ENCODE measurements at regions not wholly inside any gene's neighbourhood (a gene's known extent, or its start where the extent isn't known, plus 50 kb on each side); places are given as distances from the start of the nearest gene placed in this dataset.

DNA sequence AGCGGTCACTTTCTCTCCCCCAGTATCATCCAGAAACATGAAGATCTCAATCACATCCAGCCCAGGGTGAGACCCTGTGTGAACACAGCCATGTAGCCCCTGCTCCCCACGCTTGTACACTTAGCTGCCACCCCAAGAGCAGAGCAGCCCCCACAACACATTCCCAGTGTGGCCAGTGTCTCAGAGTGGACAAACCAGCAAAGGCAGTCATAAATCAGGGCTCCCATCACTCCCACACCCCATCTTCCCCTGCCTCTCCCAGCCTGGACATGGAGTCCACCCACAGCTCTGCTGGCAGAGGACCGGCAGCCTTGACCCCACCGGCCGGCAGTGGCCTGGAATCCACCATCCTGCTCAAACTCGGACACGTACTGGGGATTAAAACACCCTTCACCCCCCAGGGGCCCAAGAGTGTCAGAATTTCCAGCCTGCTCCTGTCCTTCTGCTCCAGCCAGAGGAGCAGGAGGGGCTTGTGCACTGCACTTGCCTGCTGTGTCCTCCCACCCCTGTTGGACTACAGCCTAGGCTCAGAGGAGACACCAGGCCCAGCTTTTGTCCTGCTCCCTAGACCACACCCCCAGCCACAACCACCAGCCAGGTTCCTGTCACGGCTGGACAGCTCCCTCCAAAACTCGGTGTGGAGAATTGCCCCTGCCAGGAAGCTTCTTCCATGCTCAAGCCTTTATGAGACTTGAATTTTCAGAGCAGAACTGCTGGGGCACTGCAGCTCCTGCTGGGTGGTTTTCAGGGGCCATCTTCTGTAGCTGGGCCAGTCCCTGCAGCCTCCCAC is 206.1 kb downstream of the SMAD2 start:
- Mint-ChIP-seq H3K9me3 (ENCODE audit: unreplicated experiment) (peaks cover 5% of the 10 kb centered on the region), H3K27ac (ENCODE audit: unreplicated experiment) (no peak overlapping the region), H3K27me3 (ENCODE audit: low read depth, unreplicated experiment) (peaks cover 47% of the 10 kb centered on the region), H3K36me3 (ENCODE audit: low read depth, unreplicated experiment) (peaks cover 3% of the 10 kb centered on the region), H3K4me3 (ENCODE audit: unreplicated experiment) (no peak overlapping the region), H3K4me1 (ENCODE audit: low read depth, unreplicated experiment) (peaks cover 8% of the 10 kb centered on the region)
- no peak for DNase-seq (ENCODE audit: low read depth)
- Histone ChIP-seq H3K9me3 (ENCODE audit: insufficient read depth, low read depth, low read length) (no peaks in the 10 kb centered on the region), H4K20me1 (ENCODE audit: insufficient read depth, low read length) (no peaks in the 10 kb centered on the region), H3K4me2 (ENCODE audit: low read length) (no peak overlapping the region), H3K9ac (ENCODE audit: low read length) (no peak overlapping the region), H3K79me2 (ENCODE audit: insufficient read depth, low read length) (no peaks in the 10 kb centered on the region), H3K4me1 (ENCODE audit: insufficient read depth, low read length) (no peaks in the 10 kb centered on the region), H3K27ac (ENCODE audit: low read depth, low read length) (no peak overlapping the region), H3K27me3 (ENCODE audit: insufficient read depth, low read length) (peaks cover 4% of the 10 kb centered on the region), H3K36me3 (ENCODE audit: insufficient read depth, low read length) (no peaks in the 10 kb centered on the region), H2AFZ (ENCODE audit: low read depth, low read length) (no peak overlapping the region), H3K4me3 (ENCODE audit: insufficient read depth, low read depth, low read length) (no peak overlapping the region)
- TF ChIP-seq, protein P1, sequence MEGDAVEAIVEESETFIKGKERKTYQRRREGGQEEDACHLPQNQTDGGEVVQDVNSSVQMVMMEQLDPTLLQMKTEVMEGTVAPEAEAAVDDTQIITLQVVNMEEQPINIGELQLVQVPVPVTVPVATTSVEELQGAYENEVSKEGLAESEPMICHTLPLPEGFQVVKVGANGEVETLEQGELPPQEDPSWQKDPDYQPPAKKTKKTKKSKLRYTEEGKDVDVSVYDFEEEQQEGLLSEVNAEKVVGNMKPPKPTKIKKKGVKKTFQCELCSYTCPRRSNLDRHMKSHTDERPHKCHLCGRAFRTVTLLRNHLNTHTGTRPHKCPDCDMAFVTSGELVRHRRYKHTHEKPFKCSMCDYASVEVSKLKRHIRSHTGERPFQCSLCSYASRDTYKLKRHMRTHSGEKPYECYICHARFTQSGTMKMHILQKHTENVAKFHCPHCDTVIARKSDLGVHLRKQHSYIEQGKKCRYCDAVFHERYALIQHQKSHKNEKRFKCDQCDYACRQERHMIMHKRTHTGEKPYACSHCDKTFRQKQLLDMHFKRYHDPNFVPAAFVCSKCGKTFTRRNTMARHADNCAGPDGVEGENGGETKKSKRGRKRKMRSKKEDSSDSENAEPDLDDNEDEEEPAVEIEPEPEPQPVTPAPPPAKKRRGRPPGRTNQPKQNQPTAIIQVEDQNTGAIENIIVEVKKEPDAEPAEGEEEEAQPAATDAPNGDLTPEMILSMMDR (IDR thresholded peaks at IDR 0.05; ENCODE audit: insufficient read depth, low read depth, low read length) = no peak
- no peak for TF ChIP-seq EZH2 (IDR thresholded peaks at IDR 0.05; ENCODE audit: insufficient read depth, low read length)
- FAIRE-seq = no peak

GRCh38 chr18:47721876-47722275 is 208.6 kb downstream of the SMAD2 start:
- H3K36me3 ChIP-seq (ENCODE audit: insufficient read depth, low read length) = no peaks in the 10 kb centered on the region
- H4K20me1 ChIP-seq (ENCODE audit: insufficient read depth, low read length) = no peaks in the 10 kb centered on the region
- no peaks in the 10 kb centered on the region for H3K9me3 ChIP-seq (ENCODE audit: insufficient read depth, low read depth, low read length)
- H3K9ac ChIP-seq (ENCODE audit: low read length) = no peak overlapping the region
- H3K27me3 ChIP-seq (ENCODE audit: insufficient read depth, low read length) = peaks cover 2% of the 10 kb centered on the region
- Mint-ChIP-seq H3K4me1 (ENCODE audit: low read depth, unreplicated experiment) (no peaks in the 10 kb centered on the region), H3K27ac (ENCODE audit: unreplicated experiment) (no peak overlapping the region), H3K36me3 (ENCODE audit: low read depth, unreplicated experiment) (no peaks in the 10 kb centered on the region), H3K27me3 (ENCODE audit: low read depth, unreplicated experiment) (peaks cover 57% of the 10 kb centered on the region), H3K4me3 (ENCODE audit: unreplicated experiment) (no peak overlapping the region), H3K9me3 (ENCODE audit: unreplicated experiment) (peaks cover 10% of the 10 kb centered on the region)
- H3K4me1 ChIP-seq (ENCODE audit: insufficient read depth, low read length) = no peaks in the 10 kb centered on the region
- TF ChIP-seq EZH2 (IDR thresholded peaks at IDR 0.05; ENCODE audit: insufficient read depth, low read length) = no peak
- TF ChIP-seq, protein P1 (IDR thresholded peaks at IDR 0.05; ENCODE audit: insufficient read depth, low read depth, low read length) = no peak
- H3K4me2 ChIP-seq (ENCODE audit: low read length) = no peak overlapping the region
- DNase-seq (ENCODE audit: low read depth) = no peak
- no peaks in the 10 kb centered on the region for H3K79me2 ChIP-seq (ENCODE audit: insufficient read depth, low read length)
- no peak for FAIRE-seq
- H3K4me3 ChIP-seq (ENCODE audit: insufficient read depth, low read depth, low read length) = no peak overlapping the region
- no peak overlapping the region for H3K27ac ChIP-seq (ENCODE audit: low read depth, low read length)
- H2AFZ ChIP-seq (ENCODE audit: low read depth, low read length) = no peak overlapping the region

DNA sequence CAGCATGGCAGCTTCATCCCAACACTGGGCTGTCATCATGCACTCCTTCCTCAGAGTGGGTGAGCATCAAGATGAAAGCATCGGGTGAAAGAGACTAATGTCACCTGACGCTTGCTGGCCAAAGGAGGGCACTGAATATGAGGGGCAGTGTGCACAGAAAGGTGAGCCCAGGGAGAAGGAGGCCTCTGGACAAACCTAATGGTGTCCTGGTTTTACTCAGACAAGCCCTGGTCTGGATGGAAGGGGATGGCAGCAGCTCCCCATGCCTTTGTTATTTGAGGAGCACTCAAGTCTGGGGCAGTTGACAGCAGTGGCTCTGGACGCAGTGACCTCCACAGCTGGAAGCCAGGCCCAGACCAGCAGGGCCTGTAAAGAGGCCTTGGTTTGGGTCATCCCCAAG is 209.7 kb downstream of the SMAD2 start:
- H3K36me3 Mint-ChIP-seq (ENCODE audit: low read depth, unreplicated experiment) = no peaks in the 10 kb centered on the region
- peaks cover 10% of the 10 kb centered on the region for H3K9me3 Mint-ChIP-seq (ENCODE audit: unreplicated experiment)
- Histone ChIP-seq H4K20me1 (ENCODE audit: insufficient read depth, low read length) (no peaks in the 10 kb centered on the region), H3K4me1 (ENCODE audit: insufficient read depth, low read length) (no peaks in the 10 kb centered on the region), H3K9ac (ENCODE audit: low read length) (no peak overlapping the region), H3K4me2 (ENCODE audit: low read length) (no peak overlapping the region), H3K27ac (ENCODE audit: low read depth, low read length) (no peak overlapping the region), H3K79me2 (ENCODE audit: insufficient read depth, low read length) (no peaks in the 10 kb centered on the region), H3K27me3 (ENCODE audit: insufficient read depth, low read length) (no peaks in the 10 kb centered on the region), H2AFZ (ENCODE audit: low read depth, low read length) (no peak overlapping the region), H3K36me3 (ENCODE audit: insufficient read depth, low read length) (no peaks in the 10 kb centered on the region), H3K4me3 (ENCODE audit: insufficient read depth, low read depth, low read length) (no peak overlapping the region), H3K9me3 (ENCODE audit: insufficient read depth, low read depth, low read length) (no peaks in the 10 kb centered on the region)
- H3K4me3 Mint-ChIP-seq (ENCODE audit: unreplicated experiment) = no peak overlapping the region
- peaks cover 62% of the 10 kb centered on the region for H3K27me3 Mint-ChIP-seq (ENCODE audit: low read depth, unreplicated experiment)
- no peaks in the 10 kb centered on the region for H3K4me1 Mint-ChIP-seq (ENCODE audit: low read depth, unreplicated experiment)
- H3K27ac Mint-ChIP-seq (ENCODE audit: unreplicated experiment) = no peak overlapping the region
- FAIRE-seq = no peak
- DNase-seq (ENCODE audit: low read depth) = no peak
- TF ChIP-seq, protein P1 (IDR thresholded peaks at IDR 0.05; ENCODE audit: insufficient read depth, low read depth, low read length) = no peak
- TF ChIP-seq EZH2 (IDR thresholded peaks at IDR 0.05; ENCODE audit: insufficient read depth, low read length) = no peak

All from astrocyte (in vitro differentiated cells and primary cell).